Activated naive CD4-positive, alpha-beta T cell treated with anti-CD3 and anti-CD28 coated beads for 36 hours (primary cell): ENCODE measurements at regions not wholly inside any gene's neighbourhood (a gene's known extent, or its start where the extent isn't known, plus 50 kb on each side); places are given as distances from the start of the nearest gene placed in this dataset.

Source experiments
- CTCF ChIA-PET: fragments of 350-600 bp; sonication (Branson Sonifier 250); formaldehyde crosslinking; loops from one replicate; lab custom pipeline; 2021; ENCODE audit warnings: antibody characterized with exemption; lab: Charles Lee
- DNase-seq: peaks from one replicate; pipeline ENCODE4 v3.0.0-alpha.2; 2020
- H3K27ac Mint-ChIP-seq: one replicate; pipeline ENCODE4 v1.8.0; 2021; ENCODE audit warnings: mild to moderate bottlenecking, mixed read lengths
- H3K27me3 Mint-ChIP-seq: one replicate; pipeline ENCODE4 v1.8.0; 2021; ENCODE audit warnings: low read depth, mixed read lengths
- H3K36me3 Mint-ChIP-seq: one replicate; pipeline ENCODE4 v1.8.0; 2021; ENCODE audit warnings: low read depth, mixed read lengths
- H3K4me1 Mint-ChIP-seq: one replicate; pipeline ENCODE4 v1.8.0; 2021; ENCODE audit warnings: low read depth, mixed read lengths
- H3K4me3 Mint-ChIP-seq: one replicate; pipeline ENCODE4 v1.8.0; 2021; ENCODE audit warnings: mild to moderate bottlenecking, moderate library complexity, mixed read lengths
- H3K9me3 Mint-ChIP-seq: one replicate; pipeline ENCODE4 v1.8.0; 2021; ENCODE audit warnings: mixed read lengths
- intact Hi-C: fragments of 100-400 bp; cut with micrococcal nuclease; formaldehyde crosslinking; loops from one replicate; pipeline ENCODE4 v1.15.1; 2023

DNA sequence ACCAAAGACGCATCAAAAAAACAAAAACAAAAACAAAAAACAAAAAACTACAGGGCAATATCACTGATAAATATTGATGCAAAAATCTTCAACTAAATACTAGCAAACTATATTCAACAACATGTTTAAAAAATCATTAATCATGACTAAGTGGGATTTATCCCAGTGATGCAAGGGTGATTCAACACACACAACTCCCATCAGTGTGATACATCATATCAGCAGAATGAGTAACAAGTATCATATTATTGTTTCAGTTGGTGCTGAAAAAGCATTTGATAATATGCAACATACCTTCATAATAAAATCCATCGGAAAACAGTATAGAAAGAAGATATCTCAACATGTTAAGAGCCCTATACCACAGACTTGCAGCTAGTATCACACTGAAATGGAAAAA, 953.0 kb downstream of the AMY1C start:
- intact Hi-C loops: no loop called here
- H3K36me3 Mint-ChIP-seq: no peaks in the 10 kb centered on the region

DNA sequence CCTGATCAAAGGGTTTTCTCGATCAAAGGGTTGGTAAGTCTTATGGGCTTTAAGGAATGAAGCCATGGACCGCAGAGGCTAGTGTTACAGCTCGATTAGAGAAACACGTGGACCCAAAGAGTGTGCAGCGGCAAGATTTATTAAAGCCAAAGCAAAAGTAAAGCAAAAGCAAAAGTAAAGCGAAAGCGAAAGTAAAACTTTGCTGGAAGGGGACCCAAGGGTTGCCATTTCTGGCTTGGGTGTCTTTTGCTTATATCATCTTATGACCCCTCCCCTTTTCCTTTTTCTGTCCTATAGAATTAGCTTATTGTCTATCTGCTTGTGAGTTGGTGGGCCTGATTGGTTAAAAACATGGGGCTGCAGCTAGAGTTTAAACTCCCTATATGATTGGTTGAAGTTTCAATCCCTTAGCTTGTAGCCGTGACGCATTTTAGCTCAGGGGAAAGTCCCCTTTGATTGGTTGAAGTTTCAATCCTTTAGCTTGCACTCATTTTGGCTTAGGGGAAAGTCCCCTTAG, 957.0 kb downstream of the AMY1C start:
- no peak overlapping the region for H3K4me3 Mint-ChIP-seq
- H3K36me3 Mint-ChIP-seq: no peaks in the 10 kb centered on the region
- H3K27ac Mint-ChIP-seq: no peak overlapping the region
- CTCF ChIA-PET: no interaction called here
- no peaks in the 10 kb centered on the region for H3K27me3 Mint-ChIP-seq
- peaks cover 9% of the 10 kb centered on the region for H3K9me3 Mint-ChIP-seq
- DNase-seq: no peak
- intact Hi-C loops: no loop called here
- H3K4me1 Mint-ChIP-seq: no peaks in the 10 kb centered on the region

More for the DNA sequence above, 953.0 kb downstream of the AMY1C start:
- H3K27ac Mint-ChIP-seq: no peak overlapping the region
- H3K27me3 Mint-ChIP-seq: no peaks in the 10 kb centered on the region
- CTCF ChIA-PET: no interaction called here
- peaks cover 9% of the 10 kb centered on the region for H3K9me3 Mint-ChIP-seq
- no peaks in the 10 kb centered on the region for H3K4me1 Mint-ChIP-seq
- DNase-seq: no peak
- no peak overlapping the region for H3K4me3 Mint-ChIP-seq

DNA sequence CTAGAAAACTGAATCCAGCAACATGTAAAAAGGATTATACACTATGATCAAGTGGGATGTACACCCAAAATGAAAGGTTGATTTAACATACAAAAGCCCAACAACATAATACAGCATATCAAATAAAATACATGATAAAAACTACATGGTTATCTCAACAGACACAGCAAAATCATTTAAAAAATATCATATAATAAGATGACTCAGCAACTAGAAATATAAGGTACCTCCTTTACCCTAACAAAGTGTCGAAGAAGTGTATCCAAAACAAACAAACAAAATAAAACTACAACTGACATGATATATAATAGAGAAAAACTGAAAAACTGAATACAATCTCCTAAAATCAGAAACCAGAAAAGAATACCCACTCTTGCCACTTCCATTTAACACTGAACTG, 969.1 kb downstream of the AMY1C start:
- Mint-ChIP-seq H3K27ac (no peak overlapping the region), H3K4me3 (no peak overlapping the region), H3K4me1 (no peaks in the 10 kb centered on the region), H3K9me3 (peaks cover 6% of the 10 kb centered on the region), H3K36me3 (no peaks in the 10 kb centered on the region), H3K27me3 (no peaks in the 10 kb centered on the region)
- CTCF ChIA-PET: no interaction called here
- no peak for DNase-seq
- intact Hi-C loops: no loop called here

DNA sequence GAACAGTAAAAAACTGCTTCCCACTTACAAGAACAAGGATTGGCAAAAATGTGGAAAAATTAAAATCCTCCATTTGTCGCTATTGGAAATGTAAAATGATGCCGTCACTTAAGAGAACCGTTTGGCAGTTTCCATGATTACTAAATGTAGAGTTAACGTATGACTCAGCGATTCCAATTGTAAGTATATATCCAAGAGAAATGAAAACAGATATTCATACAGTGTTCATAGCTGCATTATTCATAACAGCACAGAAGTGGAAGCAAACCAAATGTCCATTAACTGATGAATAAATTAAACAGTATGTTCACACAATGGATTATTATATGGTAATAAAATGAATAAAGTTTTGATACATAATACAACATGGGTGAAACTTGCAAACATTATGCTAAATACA, 971.0 kb downstream of the AMY1C start:
- Mint-ChIP-seq H3K27ac (no peak overlapping the region), H3K9me3 (peaks cover 10% of the 10 kb centered on the region), H3K4me1 (no peaks in the 10 kb centered on the region), H3K4me3 (no peak overlapping the region), H3K27me3 (no peaks in the 10 kb centered on the region), H3K36me3 (no peaks in the 10 kb centered on the region)
- DNase-seq: no peak
- intact Hi-C loops: no loop called here
- CTCF ChIA-PET: no interaction called here

DNA sequence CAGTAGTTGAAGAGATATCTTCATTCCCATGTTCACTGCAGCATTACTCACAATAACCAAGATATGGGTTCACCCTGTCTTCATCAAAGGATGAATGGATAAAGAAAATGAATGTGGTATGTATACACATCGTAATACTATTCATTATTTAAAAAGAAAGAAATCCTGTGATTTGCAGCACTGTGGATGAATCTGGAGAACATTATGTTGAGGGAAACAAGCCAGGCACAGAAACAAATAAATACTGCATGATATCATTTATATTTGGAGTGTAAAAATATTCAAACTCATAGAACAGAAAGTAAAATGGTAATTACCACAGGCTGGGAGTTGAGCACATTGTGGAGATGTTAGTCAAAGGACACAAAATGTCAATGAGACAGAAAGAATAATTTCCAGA, 977.2 kb downstream of the AMY1C start:
- CTCF ChIA-PET: no interaction called here

GRCh38 chr1:104733866-104734265, 984.2 kb downstream of the AMY1C start:
- no peak overlapping the region for H3K4me3 Mint-ChIP-seq
- intact Hi-C loops: no loop called here
- H3K36me3 Mint-ChIP-seq: no peaks in the 10 kb centered on the region
- CTCF ChIA-PET: no interaction called here
- H3K4me1 Mint-ChIP-seq: no peaks in the 10 kb centered on the region
- H3K27me3 Mint-ChIP-seq: no peaks in the 10 kb centered on the region
- H3K27ac Mint-ChIP-seq: no peak overlapping the region
- peaks cover 18% of the 10 kb centered on the region for H3K9me3 Mint-ChIP-seq
- no peak for DNase-seq

More for the DNA sequence above, 977.2 kb downstream of the AMY1C start:
- no peak overlapping the region for H3K4me3 Mint-ChIP-seq
- intact Hi-C loops: no loop called here
- H3K36me3 Mint-ChIP-seq: no peaks in the 10 kb centered on the region
- H3K9me3 Mint-ChIP-seq: peaks cover 12% of the 10 kb centered on the region
- DNase-seq: no peak
- no peak overlapping the region for H3K27ac Mint-ChIP-seq
- no peaks in the 10 kb centered on the region for H3K4me1 Mint-ChIP-seq
- H3K27me3 Mint-ChIP-seq: no peaks in the 10 kb centered on the region

GRCh38 chr1:104745875-104746274, 996.2 kb downstream of the AMY1C start:
- H3K4me3 Mint-ChIP-seq: no peak overlapping the region
- no peaks in the 10 kb centered on the region for H3K27me3 Mint-ChIP-seq
- intact Hi-C loops: no loop called here
- CTCF ChIA-PET: no interaction called here
- peaks cover 5% of the 10 kb centered on the region for H3K9me3 Mint-ChIP-seq
- H3K36me3 Mint-ChIP-seq: no peaks in the 10 kb centered on the region
- DNase-seq: no peak
- no peak overlapping the region for H3K27ac Mint-ChIP-seq
- no peaks in the 10 kb centered on the region for H3K4me1 Mint-ChIP-seq

GRCh38 chr1:104746994-104747393, 997.3 kb downstream of the AMY1C start:
- no peak for DNase-seq
- H3K27ac Mint-ChIP-seq: no peak overlapping the region
- H3K36me3 Mint-ChIP-seq: no peaks in the 10 kb centered on the region
- H3K4me1 Mint-ChIP-seq: no peaks in the 10 kb centered on the region
- intact Hi-C loops: no loop called here
- peaks cover 5% of the 10 kb centered on the region for H3K9me3 Mint-ChIP-seq
- CTCF ChIA-PET: no interaction called here
- H3K27me3 Mint-ChIP-seq: no peaks in the 10 kb centered on the region
- H3K4me3 Mint-ChIP-seq: no peak overlapping the region

GRCh38 chr1:104760017-104760416, 1010.3 kb downstream of the AMY1C start:
- DNase-seq: no peak
- peaks cover 2% of the 10 kb centered on the region for H3K9me3 Mint-ChIP-seq
- H3K4me1 Mint-ChIP-seq: no peaks in the 10 kb centered on the region
- CTCF ChIA-PET: no interaction called here
- H3K27ac Mint-ChIP-seq: no peak overlapping the region
- intact Hi-C loops: no loop called here
- no peaks in the 10 kb centered on the region for H3K27me3 Mint-ChIP-seq
- no peak overlapping the region for H3K4me3 Mint-ChIP-seq
- no peaks in the 10 kb centered on the region for H3K36me3 Mint-ChIP-seq

- CTCF ChIA-PET: no interaction called here
- Mint-ChIP-seq H3K27ac (no peak overlapping the region), H3K9me3 (peaks cover 2% of the 10 kb centered on the region), H3K4me3 (no peak overlapping the region), H3K36me3 (no peaks in the 10 kb centered on the region), H3K27me3 (no peaks in the 10 kb centered on the region), H3K4me1 (no peaks in the 10 kb centered on the region)
- no peak for DNase-seq
- intact Hi-C loops: no loop called here
Measured at GRCh38 chr1:104761961-104762570, 1012.4 kb downstream of the AMY1C start.

DNA sequence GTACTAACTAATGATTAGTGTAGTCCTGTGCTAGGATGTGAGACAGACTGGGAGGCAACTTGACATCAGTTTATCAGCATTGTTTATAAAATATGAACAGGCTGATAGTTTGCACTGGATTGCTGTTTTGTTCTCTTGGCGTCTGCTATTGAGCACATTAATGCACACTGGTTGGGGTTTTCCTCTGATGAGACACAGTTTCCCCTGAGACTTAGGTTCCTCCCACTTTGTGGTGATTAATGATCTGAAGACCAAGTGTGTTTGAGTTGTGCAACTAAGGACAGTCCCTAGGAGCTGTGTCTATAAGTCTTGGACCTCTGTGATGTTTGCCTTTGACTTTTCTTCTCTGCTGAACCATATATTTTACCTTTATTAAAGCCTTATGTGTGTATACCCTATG, 1015.4 kb downstream of the AMY1C start:
- intact Hi-C loops: no loop called here
- Mint-ChIP-seq H3K27me3 (no peaks in the 10 kb centered on the region), H3K36me3 (no peaks in the 10 kb centered on the region), H3K4me3 (no peak overlapping the region), H3K4me1 (no peaks in the 10 kb centered on the region), H3K9me3 (no peaks in the 10 kb centered on the region), H3K27ac (no peak overlapping the region)
- no peak for DNase-seq
- CTCF ChIA-PET: no interaction called here

DNA sequence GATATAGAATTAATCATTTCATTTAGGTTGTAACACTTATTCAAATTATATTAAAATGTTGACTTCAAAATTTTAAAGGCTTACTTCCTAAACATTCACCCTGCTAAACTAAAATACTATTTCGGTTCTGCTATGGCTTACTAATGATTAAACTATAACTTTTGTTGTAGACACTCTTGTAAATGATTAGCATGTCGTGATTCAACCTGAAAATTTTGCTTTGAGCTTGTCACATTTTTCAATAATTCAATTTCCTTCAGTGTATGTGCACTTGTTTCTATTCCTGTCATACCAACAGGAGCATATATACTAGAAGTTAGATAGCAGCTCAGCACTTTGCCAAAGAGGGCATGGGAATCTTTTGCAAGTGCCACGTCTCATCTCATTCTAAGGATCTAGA, 1018.8 kb downstream of the AMY1C start:
- no peaks in the 10 kb centered on the region for H3K27me3 Mint-ChIP-seq
- no peak overlapping the region for H3K4me3 Mint-ChIP-seq
- no peaks in the 10 kb centered on the region for H3K9me3 Mint-ChIP-seq
- no peaks in the 10 kb centered on the region for H3K36me3 Mint-ChIP-seq
- no peak overlapping the region for H3K27ac Mint-ChIP-seq
- intact Hi-C loops: no loop called here
- CTCF ChIA-PET: interaction anchor here (0.7 kb wide), 1 partner anchor 997 kb away, joined by 4 read pairs; no protein-coding TSS in a partner anchor
- no peak for DNase-seq
- H3K4me1 Mint-ChIP-seq: no peaks in the 10 kb centered on the region

DNA sequence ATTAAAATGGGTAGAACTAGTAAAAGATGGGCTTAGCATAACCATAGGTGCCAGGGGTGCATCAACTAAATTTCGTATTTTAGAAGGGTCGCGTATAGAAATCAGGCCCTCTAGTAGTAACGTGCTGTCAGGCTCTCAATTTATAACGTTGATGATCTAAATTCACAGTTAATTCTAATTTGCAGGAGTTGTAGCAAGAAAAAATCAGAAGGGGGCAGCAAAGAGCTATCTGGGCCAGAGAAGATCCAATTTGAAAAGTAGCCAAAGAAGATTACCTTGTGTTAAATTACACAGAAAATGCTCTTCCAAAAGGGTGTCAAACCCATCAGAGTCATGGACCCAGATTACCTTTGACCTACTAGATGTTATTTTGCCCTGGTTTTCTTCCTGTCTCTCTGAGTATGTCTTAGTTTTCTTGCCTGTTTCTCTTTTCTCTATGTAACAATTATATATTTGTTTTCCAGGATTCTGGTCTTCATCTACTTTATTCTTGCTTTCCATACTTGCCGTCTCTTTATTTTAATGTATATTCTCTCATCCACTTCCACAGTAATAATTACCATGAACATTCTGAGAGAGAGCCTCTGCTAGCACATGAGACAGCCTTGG, 1030.9 kb downstream of the AMY1C start:
- intact Hi-C loops: loop anchor here (1.0 kb wide), 1 partner anchor 1013 kb away; no protein-coding TSS in a partner anchor
- Mint-ChIP-seq H3K27ac (no peak overlapping the region), H3K4me1 (no peaks in the 10 kb centered on the region), H3K9me3 (no peaks in the 10 kb centered on the region), H3K4me3 (no peak overlapping the region), H3K36me3 (no peaks in the 10 kb centered on the region), H3K27me3 (no peaks in the 10 kb centered on the region)
- DNase-seq: peak; percentile 6
- CTCF ChIA-PET: interaction anchor here (0.9 kb wide), 1 partner anchor 16 kb away, joined by 3 read pairs; no protein-coding TSS in a partner anchor
